K562 (cell line): ENCODE measurements at regions not wholly inside any gene's neighbourhood (a gene's known extent, or its start where the extent isn't known, plus 50 kb on each side); places are given as distances from the start of the nearest gene placed in this dataset.

Experiments used
- ATAC-seq: fragments of 200-7000 bp; cut with Tn5 transposase; 3 replicates; pipeline ENCODE4 v1.9.1; 2020; ENCODE audit warnings: moderate library complexity
- BruUV-seq: library from RNA; stranded (reverse); fragments of 400-500 nt; replicated peaks from 2 replicates; lab custom pipeline; 2021; lab: Mats Ljungman, UMichigan
- CTCF ChIA-PET: fragments of 300-600 bp; formaldehyde crosslinking; extraction: SDS; loops from one replicate; lab custom pipeline; 2021; ENCODE audit warnings: low intra/inter-chr PET ratio; lab: Yijun Ruan, JAX
- POLR2A ChIA-PET: fragments of 300-600, 350-650 bp; sonication (Branson Sonifier 250); formaldehyde crosslinking; extraction: SDS; loops from one replicate; lab custom pipeline; 2021; ENCODE audit warnings: antibody characterized with exemption, inconsistent platforms; lab: Yijun Ruan, JAX
- DNase-seq, 4 experiments: peaks; one replicate each; pipeline versions ENCODE4 v3.0.0 to v3.0.0-alpha.2; 2011 to 2018; ENCODE audit warnings: low spot score in 3 of 4, mixed read lengths in 3 of 4; ENCODE audit errors: extremely low read depth in 1 of 4
- FAIRE-seq: peaks from 2 replicates; lab custom pipeline; 2011; peaks lifted over from hg19 to GRCh38; lab: Jason Lieb, UNC
- H2AFZ ChIP-seq: 2 replicates; pipeline ENCODE4 v1.6.0; 2011; ENCODE audit warnings: low read depth, low read length, control low read depth, inconsistent platforms
- H3K27ac ChIP-seq: fragments of 200-600 bp; 3 replicates; pipeline ENCODE4 v1.8.0; 2011; ENCODE audit warnings: low read depth, mild to moderate bottlenecking, control low read depth, inconsistent platforms, low read length, moderate library complexity, mixed read lengths; ENCODE audit errors: extremely low read depth
- H3K27me3 ChIP-seq, 2 experiments: fragments of 300-600 bp in 1 of 2; 2 replicates in 1 of 2; 3 replicates in 1 of 2; pipeline versions ENCODE4 v1.6.0 to v1.8.0; 2011; ENCODE audit warnings: inconsistent platforms in 2 of 2, low read length in 2 of 2, mild to moderate bottlenecking in 1 of 2, mixed read lengths in 1 of 2, moderate library complexity in 1 of 2; ENCODE audit not compliant: control insufficient read depth in 2 of 2, insufficient read depth in 2 of 2
- H3K36me3 ChIP-seq: fragments of 300-600 bp; 3 replicates; pipeline ENCODE4 v1.8.0; 2011; ENCODE audit warnings: mild to moderate bottlenecking, low read length, inconsistent platforms; ENCODE audit not compliant: control insufficient read depth, insufficient read depth
- H3K4me1 ChIP-seq, 2 experiments: fragments of 200-600 bp in 1 of 2; replicated peaks in 1 of 2; 2 replicates in 1 of 2; 3 replicates in 1 of 2; pipeline versions ENCODE4 v1.5.1 to v1.8.0; 2011; ENCODE audit warnings: inconsistent platforms in 2 of 2, low read length in 2 of 2, mild to moderate bottlenecking in 1 of 2, mixed read lengths in 1 of 2, moderate library complexity in 1 of 2; ENCODE audit not compliant: control insufficient read depth in 2 of 2, insufficient read depth in 2 of 2
- H3K4me2 ChIP-seq: 2 replicates; pipeline ENCODE4 v1.6.1; 2011; ENCODE audit warnings: low read length, control low read depth, inconsistent platforms, mixed read lengths; ENCODE audit not compliant: insufficient read depth
- H3K4me3 ChIP-seq: fragments of 200-600 bp; sonication (generic), shearing (Covaris generic); 2 replicates; pipeline ENCODE4 v1.5.1; 2016; ENCODE audit warnings: control low read depth, inconsistent platforms
- H3K79me2 ChIP-seq: fragments of 200-600 bp; 3 replicates; pipeline ENCODE4 v1.8.0; 2011; ENCODE audit warnings: low read length, inconsistent platforms; ENCODE audit not compliant: control insufficient read depth, insufficient read depth
- H3K9ac ChIP-seq, 2 experiments: 2 replicates each; pipeline versions ENCODE4 v1.6.0 to v1.6.1; 2011; ENCODE audit warnings: low read depth in 2 of 2, low read length in 2 of 2, control low read depth in 1 of 2, inconsistent platforms in 1 of 2, mild to moderate bottlenecking in 1 of 2, mixed read lengths in 1 of 2; ENCODE audit not compliant: insufficient read depth in 1 of 2
- H3K9me1 ChIP-seq: one replicate; pipeline ENCODE4 v1.6.0; 2011; ENCODE audit warnings: inconsistent platforms, mild to moderate bottlenecking, low read length, moderate library complexity; ENCODE audit not compliant: control insufficient read depth, insufficient read depth
- H3K9me3 ChIP-seq: replicated peaks from 2 replicates; pipeline ENCODE4 v1.5.1; 2011; ENCODE audit warnings: low read depth, low read length, inconsistent platforms; ENCODE audit not compliant: control insufficient read depth, insufficient read depth
- H4K20me1 ChIP-seq: replicated peaks from 2 replicates; pipeline ENCODE4 v1.6.1; 2011; ENCODE audit warnings: low read length, inconsistent platforms, mixed read lengths; ENCODE audit not compliant: control insufficient read depth, insufficient read depth
- BRCA1 ChIP-seq, 2 experiments: fragments of 450-650 bp in 1 of 2; sonication (generic) in 1 of 2; formaldehyde crosslinking in 1 of 2; IDR thresholded peaks; 2 replicates each; pipeline versions ENCODE4 v1.5.0 to v1.6.1; 2017 to 2020; ENCODE audit warnings: mild to moderate bottlenecking in 1 of 2, missing genetic modification reagents in 1 of 2
- CBX8 ChIP-seq: fragments of 200-600 bp; sonication (generic); IDR thresholded peaks from 2 replicates; pipeline ENCODE4 v1.6.1; 2012; ENCODE audit warnings: borderline replicate concordance, mixed run types, low read depth, mild to moderate bottlenecking, moderate library complexity, mixed read lengths, low read length, control low read depth, inconsistent platforms; ENCODE audit not compliant: poor library complexity, severe bottlenecking; ENCODE audit errors: extremely low read depth
- RBM25 ChIP-seq: fragments of 200-400 bp; formaldehyde crosslinking; IDR thresholded peaks from 2 replicates; pipeline ENCODE4 v1.6.1; 2018; ENCODE audit warnings: low read length, low read depth, moderate library complexity; ENCODE audit not compliant: severe bottlenecking
- SAFB ChIP-seq: fragments of 200-400 bp; formaldehyde crosslinking; IDR thresholded peaks from 2 replicates; pipeline ENCODE4 v1.6.1; 2017; ENCODE audit warnings: low read depth, low read length, borderline replicate concordance
- SOX6 ChIP-seq: fragments of 450-650 bp; IDR thresholded peaks from 2 replicates; pipeline ENCODE4 v1.6.1; 2014; ENCODE audit warnings: mild to moderate bottlenecking
- ZNF124 ChIP-seq: sonication (generic); formaldehyde crosslinking; IDR thresholded peaks from 2 replicates; pipeline ENCODE4 v1.8.1; 2022; ENCODE audit warnings: missing genetic modification reagents
- ZNF583 ChIP-seq: fragments of 250-450 bp; sonication (Bioruptor Pico); IDR thresholded peaks from 2 replicates; pipeline ENCODE4 v1.4.0; 2020
- WGBS: fragments of 100-300 bp; shearing (Covaris generic); methylation state at CpG from one replicate; pipeline ENCODE4 v1.1.6; 2016; ENCODE audit warnings: low coverage, mixed read lengths; ENCODE audit not compliant: insufficient coverage; ENCODE audit errors: missing lambda C conversion rate; 5-methylcytosine and 5-hydroxymethylcytosine counted together
- in situ Hi-C: fragments of 300-500 bp; cut with MboI; formaldehyde crosslinking; loops from 4 replicates; pipeline ENCODE4 v1.15.0; 2018; ENCODE audit warnings: inconsistent platforms, mixed read lengths
- intact Hi-C: fragments of 100-400 bp; cut with micrococcal nuclease; formaldehyde crosslinking; loops from 2 replicates; pipeline ENCODE4 v1.14.2; 2022

GRCh38 chr16:50468749-50469078, 79.5 kb upstream of the NKD1 start:
- Histone ChIP-seq H3K4me1 (peaks cover 3 to 10% of the 10 kb centered on the region in 2 experiments; a peak in 4 of 5 replicates), H3K9me1 (no peaks in the 10 kb centered on the region), H3K9ac (no peak overlapping the region), H3K79me2 (no peaks in the 10 kb centered on the region), H3K27ac (no peak overlapping the region), H2AFZ (no peak overlapping the region), H4K20me1 (0 out of 2 replicates have a peak, but pooled peaks cover 4% of the 10 kb centered on the region), H3K9me3 (no peaks in the 10 kb centered on the region; the same call in 1 of the 2 replicates), H3K27me3 (peaks cover 16 to 49% of the 10 kb centered on the region in 2 experiments; a peak in 4 of 5 replicates), H3K4me3 (no peak overlapping the region), H3K4me2 (0 out of 2 replicates have a peak overlapping the region, but pooled peaks have one; percentile 32), H3K36me3 (no peaks in the 10 kb centered on the region)
- POLR2A ChIA-PET, result no interaction called here
- in situ Hi-C loops (no loop called here), intact Hi-C loops (no loop called here)
- no TSS peak for BruUV-seq
- WGBS, result 31% methylated on average over 7 of the region's 7 CpGs
- no peak for FAIRE-seq
- no peak for ATAC-seq
- TF ChIP-seq ZNF583 (no peak), SOX6 (no peak), BRCA1 (IDR thresholded peaks at IDR 0.05) (no peak), BRCA1 (CRISPR knock-in tag; IDR thresholded peaks at IDR 0.05) (no peak), ZNF124 (CRISPR knock-in tag) (no peak), CBX8 (no peak), SAFB (no peak), RBM25 (peak; percentile 37)
- no peak for DNase-seq
- CTCF ChIA-PET, result interaction anchor here (0.6 kb wide), 1 partner anchor 961 kb away, joined by 3 read pairs; no protein-coding TSS in a partner anchor
